ENCODE measurements at regions not wholly inside any gene's neighbourhood (a gene's known extent, or its start where the extent isn't known, plus 50 kb on each side); places are given as distances from the start of the nearest gene placed in this dataset.

- intact Hi-C loops (cut with DNase I), result no loop called here
- DNase-seq (ENCODE audit: low spot score), result peak; percentile 19
Observed at GRCh38 chr11:134893810-134894685, 482.0 kb upstream of the B3GAT1 start.

GRCh38 chr11:134890446-134890845, 478.4 kb upstream of the B3GAT1 start:
- peak; percentile 33 for DNase-seq (ENCODE audit: low spot score)
- intact Hi-C loops (cut with DNase I), result no loop called here

DNA sequence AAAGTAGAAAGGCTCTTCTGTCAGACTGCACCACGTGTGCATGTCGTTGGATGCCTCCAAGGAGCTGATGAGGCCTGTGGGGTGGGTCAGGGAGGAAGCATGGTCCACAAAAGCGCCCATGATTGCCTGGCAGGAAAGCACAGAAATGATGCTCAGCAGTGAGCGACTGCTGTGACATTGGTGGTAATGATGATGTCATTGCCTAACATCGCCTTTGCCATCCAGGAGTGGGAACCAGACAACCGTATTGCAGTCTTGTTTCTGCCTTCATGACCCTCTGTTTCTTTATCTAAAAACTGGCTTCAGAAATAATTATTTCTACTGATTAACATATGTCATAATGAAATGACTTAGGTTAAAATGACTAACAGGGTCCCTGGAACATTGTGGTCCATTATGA, 477.8 kb upstream of the B3GAT1 start:
- intact Hi-C loops (cut with DNase I), result no loop called here
- peak; percentile 27 for DNase-seq (ENCODE audit: low spot score)

DNA sequence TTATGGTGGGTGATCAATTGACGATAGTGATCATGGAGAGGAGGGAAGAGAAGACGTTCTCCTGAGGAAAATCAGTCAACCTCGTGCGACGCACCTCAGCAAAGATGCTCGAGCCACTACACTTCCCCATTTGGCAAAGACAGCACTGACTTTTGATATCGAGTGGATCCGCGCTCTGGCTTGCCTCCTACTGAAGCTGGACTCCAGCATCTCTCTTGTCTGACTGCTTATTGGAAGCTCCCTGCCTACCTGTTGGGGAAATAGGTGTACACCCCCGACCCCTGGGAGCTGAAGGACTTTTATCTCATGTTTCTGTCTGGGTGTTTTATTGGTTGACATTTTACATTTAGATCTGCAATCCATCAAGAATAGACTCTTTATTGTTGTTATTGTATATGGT, 476.8 kb upstream of the B3GAT1 start:
- peak; percentile 53 for DNase-seq (ENCODE audit: low spot score)
- intact Hi-C loops (cut with DNase I), result no loop called here

GRCh38 chr11:134887896-134888295, 475.9 kb upstream of the B3GAT1 start:
- DNase-seq (ENCODE audit: low spot score), result peak; percentile 47
- intact Hi-C loops (cut with DNase I), result no loop called here

- peak; percentile 44 for DNase-seq (ENCODE audit: low spot score)
- intact Hi-C loops (cut with DNase I), result no loop called here
Observed at GRCh38 chr11:134883484-134883883, 471.4 kb upstream of the B3GAT1 start.

DNA sequence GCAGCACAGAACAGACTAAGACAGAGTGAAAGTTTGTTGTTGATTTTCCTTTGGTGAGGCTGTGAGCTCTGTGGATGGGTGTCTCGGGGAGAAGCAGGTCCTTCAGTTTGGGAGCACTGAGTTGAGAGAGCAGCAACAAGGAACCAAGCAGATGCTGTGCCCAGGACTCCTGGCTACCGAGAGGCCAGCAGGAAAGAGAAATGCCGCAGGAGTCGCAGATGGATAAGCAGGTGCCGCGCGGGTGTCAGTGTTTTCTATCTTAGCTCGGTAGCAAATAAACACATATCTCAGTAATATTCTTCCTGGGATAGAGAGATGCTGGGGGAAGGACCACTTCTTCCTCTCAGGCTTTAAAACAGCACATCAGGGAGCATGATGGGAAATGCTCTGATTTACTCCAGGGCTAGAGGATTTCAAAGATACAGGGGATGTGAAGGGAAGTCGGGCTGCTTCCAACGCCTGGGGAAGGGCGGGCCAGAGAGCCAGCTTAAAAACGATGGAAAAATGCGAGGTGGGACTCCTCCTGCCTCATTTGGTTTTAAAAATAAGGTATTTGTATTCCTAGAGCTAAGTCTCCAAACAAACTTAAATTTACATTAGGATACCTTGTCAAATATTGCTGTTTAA, 470.7 kb upstream of the B3GAT1 start:
- peak; percentile 19 for DNase-seq (ENCODE audit: low spot score)
- intact Hi-C loops (cut with DNase I), result no loop called here

GRCh38 chr11:134882141-134882540, 470.1 kb upstream of the B3GAT1 start:
- intact Hi-C loops (cut with DNase I), result no loop called here
- DNase-seq (ENCODE audit: low spot score), result peak; percentile 43

DNA sequence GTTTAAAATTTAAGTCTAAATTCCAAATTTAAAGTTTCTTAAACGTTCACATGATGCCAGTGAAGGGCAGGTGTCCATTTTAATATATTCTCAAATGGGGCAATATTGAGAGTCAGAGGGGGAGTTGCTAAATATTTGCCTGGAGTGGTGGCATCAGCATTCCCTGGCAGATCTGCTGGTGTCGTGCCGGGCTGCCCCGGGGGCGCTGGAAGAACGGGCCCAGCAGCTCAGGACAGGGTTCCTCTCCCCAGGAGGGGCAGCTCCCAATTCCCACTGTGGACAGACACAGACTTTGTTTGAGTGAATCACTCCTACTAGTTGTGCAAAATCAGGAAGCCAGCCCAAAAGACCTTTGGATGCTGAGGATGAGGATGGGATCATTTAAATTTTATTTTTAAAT, 468.7 kb upstream of the B3GAT1 start:
- DNase-seq (ENCODE audit: low spot score), result peak; percentile 29
- intact Hi-C loops (cut with DNase I), result no loop called here

DNA sequence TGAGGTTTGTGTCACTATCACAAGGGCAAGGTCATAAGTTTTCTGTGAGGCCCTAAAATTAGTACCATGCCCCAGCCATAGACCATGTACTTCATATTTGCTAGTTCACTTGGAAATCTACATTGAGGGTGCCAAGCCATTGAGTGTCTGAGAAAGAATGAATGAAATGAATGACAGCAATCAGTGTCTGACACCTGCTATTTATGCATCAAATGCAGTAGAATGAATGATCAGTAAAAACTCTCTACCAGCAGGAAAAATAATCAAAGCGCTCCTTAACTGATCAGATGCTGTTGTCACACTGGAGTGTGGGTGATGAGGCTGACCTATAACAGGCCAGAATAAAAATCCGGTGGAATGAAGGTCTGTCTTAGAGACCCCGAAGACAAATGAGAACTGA, 467.9 kb upstream of the B3GAT1 start:
- intact Hi-C loops (cut with DNase I), result no loop called here
- DNase-seq (ENCODE audit: low spot score), result no peak

GRCh38 chr11:134879341-134879740, 467.3 kb upstream of the B3GAT1 start:
- DNase-seq (ENCODE audit: low spot score), result peak; percentile 55
- intact Hi-C loops (cut with DNase I), result no loop called here

- intact Hi-C loops (cut with DNase I), result no loop called here
- peak; percentile 47 for DNase-seq (ENCODE audit: low spot score)
Observed at GRCh38 chr11:134878785-134879184, 466.7 kb upstream of the B3GAT1 start.

DNA sequence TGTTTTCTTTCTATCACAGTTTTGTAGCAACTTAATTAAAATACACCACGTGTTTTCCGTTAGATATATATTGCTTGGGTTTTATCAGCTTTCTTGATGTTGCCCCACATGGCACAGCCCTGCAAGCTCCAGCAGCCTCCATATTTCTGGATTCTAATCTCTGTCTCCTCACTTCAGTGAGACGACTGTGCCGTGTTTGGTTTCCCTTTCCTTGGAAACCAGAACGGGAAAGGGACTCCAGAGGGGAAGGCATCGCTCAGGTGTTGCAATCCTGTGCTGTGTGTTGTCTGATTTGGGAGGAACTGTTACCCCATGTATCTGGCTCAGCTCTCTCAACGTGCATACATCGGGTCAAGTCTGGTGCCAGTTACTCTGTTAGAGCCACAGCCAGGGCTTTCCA, 464.2 kb upstream of the B3GAT1 start:
- no peak for DNase-seq (ENCODE audit: low spot score)
- intact Hi-C loops (cut with DNase I), result no loop called here

- DNase-seq (ENCODE audit: low spot score), result no peak
- intact Hi-C loops (cut with DNase I), result no loop called here
Observed at GRCh38 chr11:134866981-134867675, 455.1 kb upstream of the B3GAT1 start.

GRCh38 chr11:134866215-134866614, 454.2 kb upstream of the B3GAT1 start:
- DNase-seq (ENCODE audit: low spot score), result no peak

DNA sequence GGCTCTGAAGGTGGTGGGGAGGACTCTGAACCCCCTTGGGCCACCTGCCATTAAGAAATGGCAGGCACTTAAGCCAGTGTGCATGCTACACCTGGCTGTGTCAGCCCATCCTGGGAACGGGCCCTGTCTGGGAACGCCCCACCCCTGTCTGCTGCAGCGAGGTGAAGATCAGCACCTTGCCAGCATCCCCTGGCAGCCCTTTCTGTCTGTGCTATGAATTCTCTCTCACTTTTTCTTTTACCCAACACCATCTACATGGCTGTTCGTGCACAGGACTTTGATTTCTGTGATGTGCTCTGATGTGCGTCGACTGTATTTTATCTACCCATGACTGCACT, 452.9 kb upstream of the B3GAT1 start:
- DNase-seq (ENCODE audit: low spot score), result no peak
- intact Hi-C loops (cut with DNase I), result no loop called here

More at GRCh38 chr11:134866215-134866614, 454.2 kb upstream of the B3GAT1 start:
- intact Hi-C loops (cut with DNase I), result no loop called here

- DNase-seq (ENCODE audit: low spot score), result no peak
- intact Hi-C loops (cut with DNase I), result no loop called here
Observed at GRCh38 chr11:134864233-134864967, 452.4 kb upstream of the B3GAT1 start.

- intact Hi-C loops (cut with DNase I), result no loop called here
- no peak for DNase-seq (ENCODE audit: low spot score)
Observed at GRCh38 chr11:134863294-134863693, 451.3 kb upstream of the B3GAT1 start.

- no peak for DNase-seq (ENCODE audit: low spot score)
- intact Hi-C loops (cut with DNase I), result no loop called here
Observed at GRCh38 chr11:134862587-134863195, 450.6 kb upstream of the B3GAT1 start.

GRCh38 chr11:134862105-134862502, 450.1 kb upstream of the B3GAT1 start:
- no peak for DNase-seq (ENCODE audit: low spot score)

More at GRCh38 chr11:134862105-134862502, 450.1 kb upstream of the B3GAT1 start:
- intact Hi-C loops (cut with DNase I), result no loop called here

All from cardiac septum (tissue), 1 donor.